Body of pancreas (tissue), 4 donors: ENCODE measurements at regions not wholly inside any gene's neighbourhood (a gene's known extent, or its start where the extent isn't known, plus 50 kb on each side); places are given as distances from the start of the nearest gene placed in this dataset.

Source experiments
- POLR2A ChIP-seq, 3 donors: fragments of 450-650 bp; IDR thresholded peaks; one replicate each; pipeline ENCODE4 v1.6.1; 2016; ENCODE audit warnings: antibody characterized with exemption in 3 of 3, mild to moderate bottlenecking in 2 of 3
- TF ChIP-seq, protein P1 (sequence below), 7 experiments: fragments of 450-650 bp in 4 of 7; fragments of 200-600 bp in 3 of 7; sonication (generic) in 3 of 7; IDR thresholded peaks; one replicate each; pipeline ENCODE4 v1.5.1; 2016 to 2019; ENCODE audit warnings: antibody characterized with exemption in 7 of 7

DNA sequence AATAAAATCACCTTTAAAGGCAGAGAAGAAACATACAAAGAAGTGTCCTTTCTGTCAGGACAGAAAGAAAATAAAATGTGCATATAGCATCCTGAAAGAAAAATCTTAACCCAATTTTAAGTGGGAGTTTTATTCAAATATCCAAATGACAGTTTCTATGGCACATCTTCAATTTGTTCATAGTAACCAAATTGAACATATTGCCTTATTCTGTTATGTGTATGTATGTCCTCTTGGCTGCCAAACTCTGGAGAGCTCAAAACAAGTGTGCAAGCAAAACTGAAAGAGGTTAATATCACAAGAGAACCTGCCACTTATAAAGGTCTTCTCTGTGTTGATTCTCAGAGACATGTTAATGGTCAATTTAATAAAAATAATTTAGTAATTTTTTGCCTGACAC, 334.7 kb downstream of the BCKDHB start:
- TF ChIP-seq, protein P1, sequence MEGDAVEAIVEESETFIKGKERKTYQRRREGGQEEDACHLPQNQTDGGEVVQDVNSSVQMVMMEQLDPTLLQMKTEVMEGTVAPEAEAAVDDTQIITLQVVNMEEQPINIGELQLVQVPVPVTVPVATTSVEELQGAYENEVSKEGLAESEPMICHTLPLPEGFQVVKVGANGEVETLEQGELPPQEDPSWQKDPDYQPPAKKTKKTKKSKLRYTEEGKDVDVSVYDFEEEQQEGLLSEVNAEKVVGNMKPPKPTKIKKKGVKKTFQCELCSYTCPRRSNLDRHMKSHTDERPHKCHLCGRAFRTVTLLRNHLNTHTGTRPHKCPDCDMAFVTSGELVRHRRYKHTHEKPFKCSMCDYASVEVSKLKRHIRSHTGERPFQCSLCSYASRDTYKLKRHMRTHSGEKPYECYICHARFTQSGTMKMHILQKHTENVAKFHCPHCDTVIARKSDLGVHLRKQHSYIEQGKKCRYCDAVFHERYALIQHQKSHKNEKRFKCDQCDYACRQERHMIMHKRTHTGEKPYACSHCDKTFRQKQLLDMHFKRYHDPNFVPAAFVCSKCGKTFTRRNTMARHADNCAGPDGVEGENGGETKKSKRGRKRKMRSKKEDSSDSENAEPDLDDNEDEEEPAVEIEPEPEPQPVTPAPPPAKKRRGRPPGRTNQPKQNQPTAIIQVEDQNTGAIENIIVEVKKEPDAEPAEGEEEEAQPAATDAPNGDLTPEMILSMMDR (IDR thresholded peaks at IDR 0.05) = no peak
- no peak for TF ChIP-seq POLR2A (IDR thresholded peaks at IDR 0.05)
